ENCODE measurements at regions not wholly inside any gene's neighbourhood (a gene's known extent, or its start where the extent isn't known, plus 50 kb on each side); places are given as distances from the start of the nearest gene placed in this dataset.

- no peaks in the 10 kb centered on the region for H3K9me3 ChIP-seq
- no peak for DNase-seq (ENCODE audit: low spot score)
These were observed 75.8 kb upstream of the NRP1 start for GRCh38 chr10:33410096-33410859.

DNA sequence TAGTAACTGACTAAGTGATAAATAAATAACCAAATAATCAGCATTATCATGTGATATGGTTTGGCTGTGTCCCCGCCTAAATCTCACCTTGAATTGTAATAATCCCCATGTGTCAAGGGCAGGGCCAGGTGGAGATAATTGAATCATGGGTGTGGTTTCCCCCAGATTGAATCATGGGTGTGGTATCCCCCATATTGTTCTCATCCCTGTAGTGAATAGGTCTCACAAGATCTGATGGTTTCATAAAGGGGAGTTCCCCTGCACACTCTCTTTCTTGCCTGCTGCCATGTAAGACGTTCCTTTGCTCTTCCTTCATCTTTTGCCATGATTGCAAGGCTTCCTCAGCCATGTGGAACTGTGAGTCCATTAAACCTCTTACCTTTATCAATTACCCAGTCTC, 72.1 kb upstream of the NRP1 start:
- DNase-seq (ENCODE audit: low spot score), result no peak
- no peaks in the 10 kb centered on the region for H3K27me3 ChIP-seq

More at GRCh38 chr10:33410096-33410859, 75.8 kb upstream of the NRP1 start:
- no peaks in the 10 kb centered on the region for H3K27me3 ChIP-seq
- H3K36me3 ChIP-seq, result no peaks in the 10 kb centered on the region
- peaks cover 0 to 7% of the 10 kb centered on the region in 2 donors for H3K4me1 ChIP-seq
- no peak overlapping the region for H3K27ac ChIP-seq
- TF ChIP-seq CTCF (IDR thresholded peaks at IDR 0.05), result no peak
- no peak overlapping the region for H3K4me3 ChIP-seq

GRCh38 chr10:33402220-33403073, 68.0 kb upstream of the NRP1 start:
- DNase-seq (ENCODE audit: low spot score), result no peak
- Histone ChIP-seq H3K27ac (no peak overlapping the region), H3K9me3 (peaks cover 0 to 4% of the 10 kb centered on the region in 2 donors), H3K4me3 (no peak overlapping the region), H3K36me3 (no peaks in the 10 kb centered on the region), H3K27me3 (no peaks in the 10 kb centered on the region), H3K4me1 (no peaks in the 10 kb centered on the region)
- no peak for TF ChIP-seq CTCF (IDR thresholded peaks at IDR 0.05)

More for the DNA sequence above, 72.1 kb upstream of the NRP1 start:
- no peak for TF ChIP-seq CTCF (IDR thresholded peaks at IDR 0.05)
- Histone ChIP-seq H3K4me3 (no peak overlapping the region), H3K27ac (no peak overlapping the region), H3K36me3 (no peaks in the 10 kb centered on the region), H3K9me3 (no peaks in the 10 kb centered on the region), H3K4me1 (no peaks in the 10 kb centered on the region)

GRCh38 chr10:33401300-33401699, 66.8 kb upstream of the NRP1 start:
- no peaks in the 10 kb centered on the region for H3K4me1 ChIP-seq
- H3K4me3 ChIP-seq, result no peak overlapping the region
- no peak overlapping the region for H3K27ac ChIP-seq
- TF ChIP-seq CTCF (IDR thresholded peaks at IDR 0.05), result no peak
- no peak for DNase-seq (ENCODE audit: low spot score)
- H3K36me3 ChIP-seq, result no peaks in the 10 kb centered on the region
- no peaks in the 10 kb centered on the region for H3K27me3 ChIP-seq
- H3K9me3 ChIP-seq, result peaks cover 0 to 16% of the 10 kb centered on the region in 2 donors

DNA sequence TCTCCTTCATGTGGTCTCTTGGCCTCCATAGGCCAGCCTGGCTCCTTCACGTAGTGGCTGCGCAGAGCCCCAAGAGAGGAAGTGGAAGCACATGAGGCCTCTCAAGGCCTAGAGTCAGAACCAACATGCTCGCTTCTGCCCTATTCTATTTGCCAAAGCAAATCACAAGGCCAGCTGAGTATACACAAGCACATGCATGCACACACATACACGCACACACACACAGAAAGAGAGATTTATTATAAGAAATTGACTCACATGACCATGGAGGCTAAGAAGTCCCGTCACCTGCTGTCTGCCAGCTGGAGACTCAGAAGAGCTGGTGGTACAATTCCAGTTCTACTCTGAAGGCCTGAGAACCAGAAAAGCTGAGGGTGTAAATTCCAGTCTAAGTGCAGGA, 64.3 kb upstream of the NRP1 start:
- no peaks in the 10 kb centered on the region for H3K4me1 ChIP-seq
- H3K27ac ChIP-seq, result no peak overlapping the region
- DNase-seq (ENCODE audit: low spot score), result no peak
- no peaks in the 10 kb centered on the region for H3K36me3 ChIP-seq
- H3K4me3 ChIP-seq, result no peak overlapping the region
- H3K9me3 ChIP-seq, result peaks cover 0 to 16% of the 10 kb centered on the region in 2 donors
- no peaks in the 10 kb centered on the region for H3K27me3 ChIP-seq
- no peak for TF ChIP-seq CTCF (IDR thresholded peaks at IDR 0.05)

Data from right atrium auricular region (tissue), 2 donors.